Lower leg skin (tissue), 4 donors: ENCODE measurements at regions not wholly inside any gene's neighbourhood (a gene's known extent, or its start where the extent isn't known, plus 50 kb on each side); places are given as distances from the start of the nearest gene placed in this dataset.

Source experiments
- DNase-seq, 2 donors: peaks; one replicate each; pipeline ENCODE4 v3.0.0-alpha.2; 2019; ENCODE audit warnings: low spot score in 2 of 2
- H3K4me3 ChIP-seq: fragments of 200-600 bp; sonication (generic); 2 replicates; pipeline ENCODE4 v1.5.1; 2017; ENCODE audit warnings: mild to moderate bottlenecking, low read depth; ENCODE audit not compliant: poor library complexity, severe bottlenecking
- POLR2A ChIP-seq, 2 donors: fragments of 450-650 bp; IDR thresholded peaks; one replicate each; pipeline ENCODE4 v1.6.1; 2016 to 2017; ENCODE audit warnings: antibody characterized with exemption in 2 of 2, mild to moderate bottlenecking in 1 of 2, moderate library complexity in 1 of 2
- WGBS, 2 donors: methylation state at CpG; one replicate each; pipeline ENCODE4 v1.1.5; 2018; 5-methylcytosine and 5-hydroxymethylcytosine counted together
- intact Hi-C: fragments of 100-400 bp; cut with DNase I; formaldehyde crosslinking; loops from one replicate; pipeline ENCODE4 v1.15.0; 2023; ENCODE audit warnings: low total_unique reads
- TF ChIP-seq, protein P1 (sequence below), 3 donors: fragments of 450-650 bp; IDR thresholded peaks; one replicate each; pipeline ENCODE4 v1.5.1; 2016; ENCODE audit warnings: antibody characterized with exemption in 3 of 3, mild to moderate bottlenecking in 3 of 3, moderate library complexity in 2 of 3

- TF ChIP-seq POLR2A (IDR thresholded peaks at IDR 0.05), result no peak
- TF ChIP-seq, protein P1, sequence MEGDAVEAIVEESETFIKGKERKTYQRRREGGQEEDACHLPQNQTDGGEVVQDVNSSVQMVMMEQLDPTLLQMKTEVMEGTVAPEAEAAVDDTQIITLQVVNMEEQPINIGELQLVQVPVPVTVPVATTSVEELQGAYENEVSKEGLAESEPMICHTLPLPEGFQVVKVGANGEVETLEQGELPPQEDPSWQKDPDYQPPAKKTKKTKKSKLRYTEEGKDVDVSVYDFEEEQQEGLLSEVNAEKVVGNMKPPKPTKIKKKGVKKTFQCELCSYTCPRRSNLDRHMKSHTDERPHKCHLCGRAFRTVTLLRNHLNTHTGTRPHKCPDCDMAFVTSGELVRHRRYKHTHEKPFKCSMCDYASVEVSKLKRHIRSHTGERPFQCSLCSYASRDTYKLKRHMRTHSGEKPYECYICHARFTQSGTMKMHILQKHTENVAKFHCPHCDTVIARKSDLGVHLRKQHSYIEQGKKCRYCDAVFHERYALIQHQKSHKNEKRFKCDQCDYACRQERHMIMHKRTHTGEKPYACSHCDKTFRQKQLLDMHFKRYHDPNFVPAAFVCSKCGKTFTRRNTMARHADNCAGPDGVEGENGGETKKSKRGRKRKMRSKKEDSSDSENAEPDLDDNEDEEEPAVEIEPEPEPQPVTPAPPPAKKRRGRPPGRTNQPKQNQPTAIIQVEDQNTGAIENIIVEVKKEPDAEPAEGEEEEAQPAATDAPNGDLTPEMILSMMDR (IDR thresholded peaks at IDR 0.05), result no peak
- no peak overlapping the region for H3K4me3 ChIP-seq
- DNase-seq, result no peak
- intact Hi-C loops, result no loop called here
- 51% methylated on average over 2 of the region's 2 CpGs for whole genome bisulfite sequencing, 2 donors
Observed at GRCh38 chr15:98485451-98485850, 162.9 kb upstream of the IGF1R start.

DNA sequence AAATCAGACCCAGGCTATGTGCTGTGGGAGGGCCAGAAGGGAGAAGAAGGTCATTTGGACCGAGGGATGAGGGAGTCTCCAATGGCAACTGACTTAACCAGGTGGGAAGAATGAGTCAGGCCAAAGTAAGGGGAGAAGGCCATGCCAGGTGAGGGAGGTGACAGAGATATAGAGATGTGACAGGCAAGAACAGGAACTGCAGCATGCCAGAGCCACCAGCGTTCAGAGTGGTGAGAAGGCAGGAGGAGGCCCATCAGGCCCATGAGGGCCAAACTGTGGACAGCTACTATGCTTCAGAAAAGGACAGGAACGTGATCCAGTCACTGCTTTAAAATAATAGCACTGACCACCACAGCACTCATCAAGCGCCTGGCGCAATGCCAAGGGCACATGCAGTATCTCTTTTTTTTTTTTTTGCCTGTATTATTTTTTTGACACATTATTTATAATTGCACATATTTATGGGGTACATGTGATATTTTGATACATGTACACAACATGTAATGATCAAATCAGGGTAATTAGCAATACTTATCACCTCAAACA is 154.3 kb upstream of the IGF1R start:
- 72 to 75% methylated on average over 5 of the region's 5 CpGs for WGBS, 2 donors
- TF ChIP-seq, protein P1 (IDR thresholded peaks at IDR 0.05), result no peak
- TF ChIP-seq POLR2A (IDR thresholded peaks at IDR 0.05), result no peak
- no peak for DNase-seq
- intact Hi-C loops, result no loop called here
- no peak overlapping the region for H3K4me3 ChIP-seq

DNA sequence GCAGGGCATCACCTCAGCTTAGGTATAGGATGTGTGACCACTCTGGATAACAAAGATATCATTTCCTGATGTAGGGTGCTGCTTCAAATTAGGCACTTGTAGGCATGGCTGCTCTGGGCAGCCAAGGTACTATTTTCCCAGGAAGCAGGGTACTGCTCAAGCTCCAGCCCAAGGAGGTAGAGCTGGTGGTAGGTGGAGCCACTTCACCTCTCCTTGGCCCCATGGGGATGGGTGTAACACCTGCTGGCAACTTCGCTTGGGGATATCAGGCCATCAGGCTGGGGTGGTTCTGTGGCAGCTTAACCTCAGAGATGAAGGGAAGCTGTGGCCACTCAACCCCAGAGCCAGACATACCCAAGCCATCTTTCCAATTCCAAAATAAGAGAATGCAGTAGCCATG is 147.1 kb upstream of the IGF1R start:
- no peak for DNase-seq
- TF ChIP-seq POLR2A (IDR thresholded peaks at IDR 0.05), result no peak
- TF ChIP-seq, protein P1 (IDR thresholded peaks at IDR 0.05), result no peak
- intact Hi-C loops, result no loop called here
- WGBS, 2 donors, result 79 to 90% methylated on average over 1 of the region's 1 CpG
- H3K4me3 ChIP-seq, result no peak overlapping the region

DNA sequence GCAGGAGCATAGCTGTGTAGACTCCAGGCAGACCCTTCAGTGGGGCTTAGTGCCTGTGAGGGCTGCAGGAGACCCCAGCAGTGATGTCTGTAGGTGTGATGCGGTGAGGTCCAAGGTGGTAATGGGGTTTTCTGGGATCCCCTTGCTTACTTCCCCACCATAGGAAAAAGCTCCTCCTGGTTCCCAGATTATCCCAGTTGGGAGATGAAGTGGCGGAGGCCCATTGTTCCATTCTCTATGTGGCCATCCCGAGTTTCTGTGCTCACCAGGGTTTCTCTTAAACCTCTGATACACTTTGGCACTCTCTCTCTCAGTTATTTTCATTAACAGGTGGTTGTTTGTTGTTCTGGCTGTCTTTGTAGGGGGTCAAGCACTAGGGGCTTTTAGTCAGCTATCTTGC is 146.7 kb upstream of the IGF1R start:
- DNase-seq, result no peak
- 89 to 96% methylated on average over 3 of the region's 3 CpGs for WGBS, 2 donors
- no peak for TF ChIP-seq POLR2A (IDR thresholded peaks at IDR 0.05)
- TF ChIP-seq, protein P1 (IDR thresholded peaks at IDR 0.05), result no peak
- intact Hi-C loops, result no loop called here
- no peak overlapping the region for H3K4me3 ChIP-seq

GRCh38 chr15:98503970-98504369 is 144.4 kb upstream of the IGF1R start:
- DNase-seq, result peak in 1 of 2 donors; percentile 58
- H3K4me3 ChIP-seq, result no peak overlapping the region
- TF ChIP-seq, protein P1 (IDR thresholded peaks at IDR 0.05), result no peak
- no peak for TF ChIP-seq POLR2A (IDR thresholded peaks at IDR 0.05)
- intact Hi-C loops, result no loop called here
- 23 to 24% methylated on average over 8 of the region's 8 CpGs for WGBS, 2 donors

- H3K4me3 ChIP-seq, result no peak overlapping the region
- TF ChIP-seq, protein P1 (IDR thresholded peaks at IDR 0.05), result no peak
- TF ChIP-seq POLR2A (IDR thresholded peaks at IDR 0.05), result no peak
- peak in 1 of 2 donors; percentile 74 for DNase-seq
- WGBS, 2 donors, result 88 to 89% methylated on average over 9 of the region's 9 CpGs
- intact Hi-C loops, result no loop called here
Observed at GRCh38 chr15:98504998-98505397, 143.3 kb upstream of the IGF1R start.
